H1 (cell line): ENCODE measurements at regions not wholly inside any gene's neighbourhood (a gene's known extent, or its start where the extent isn't known, plus 50 kb on each side); places are given as distances from the start of the nearest gene placed in this dataset.

Experiments
- CTCF ChIA-PET: fragments of 300-600 bp; sonication (Branson Sonifier 250); formaldehyde crosslinking; loops from one replicate; lab custom pipeline; 2021; ENCODE audit not compliant: partially characterized antibody; lab: Charles Lee
- POLR2A ChIA-PET: fragments of 300-600 bp; sonication (Branson Sonifier 250); formaldehyde crosslinking; loops from one replicate; lab custom pipeline; 2021; ENCODE audit warnings: inconsistent platforms; ENCODE audit not compliant: partially characterized antibody; lab: Charles Lee
- DNase-seq, 2 experiments: peaks; one replicate each; pipeline versions ENCODE4 v3.0.0 to v3.0.0-alpha.2; 2010 to 2022; ENCODE audit warnings: low spot score in 2 of 2, low read depth in 1 of 2, mixed read lengths in 1 of 2
- FAIRE-seq: peaks from 2 replicates; lab custom pipeline; 2011; peaks lifted over from hg19 to GRCh38; lab: Jason Lieb, UNC
- H2AFZ ChIP-seq: 2 replicates; pipeline ENCODE4 v1.8.1; 2012; ENCODE audit warnings: low read length, inconsistent platforms
- H2AK5ac ChIP-seq: 2 replicates; pipeline ENCODE4 v1.6.1; 2013; ENCODE audit warnings: low read depth, low read length
- H2BK120ac ChIP-seq: replicated peaks from 2 replicates; pipeline ENCODE3; 2013; ENCODE audit warnings: low read depth, low read length, inconsistent platforms
- H2BK12ac ChIP-seq: 2 replicates; pipeline ENCODE4 v1.6.1; 2013; ENCODE audit warnings: low read depth, low read length
- H2BK15ac ChIP-seq: 2 replicates; pipeline ENCODE4 v1.6.1; 2013; ENCODE audit warnings: low read length
- H2BK20ac ChIP-seq: 2 replicates; pipeline ENCODE4 v1.6.1; 2013; ENCODE audit warnings: low read length
- H2BK5ac ChIP-seq: 2 replicates; pipeline ENCODE4 v1.6.1; 2013; ENCODE audit warnings: low read depth, low read length
- H3K14ac ChIP-seq: 2 replicates; pipeline ENCODE4 v1.6.1; 2013; ENCODE audit warnings: inconsistent platforms; ENCODE audit not compliant: insufficient read length
- H3K18ac ChIP-seq: 2 replicates; pipeline ENCODE4 v1.6.1; 2013; ENCODE audit warnings: low read length; ENCODE audit errors: extremely low read depth
- H3K23ac ChIP-seq: 2 replicates; pipeline ENCODE4 v1.6.1; 2013; ENCODE audit warnings: inconsistent platforms; ENCODE audit not compliant: insufficient read length
- H3K23me2 ChIP-seq: 2 replicates; pipeline ENCODE4 v1.6.1; 2013; ENCODE audit warnings: low read depth, low read length
- H3K27ac ChIP-seq: 2 replicates; pipeline ENCODE4 v1.6.1; 2011; ENCODE audit warnings: low read depth, low read length, inconsistent platforms
- H3K27me3 ChIP-seq, 4 experiments: replicated peaks in 1 of 4; 1 replicate in 1 of 4; 2 replicates in 3 of 4; pipeline versions ENCODE4 v1.6.1 to v1.8.1; 2011 to 2013; ENCODE audit warnings: low read length in 3 of 4, mild to moderate bottlenecking in 3 of 4, inconsistent platforms in 2 of 4, mixed read lengths in 2 of 4, moderate library complexity in 1 of 4; ENCODE audit not compliant: control insufficient read depth in 3 of 4, insufficient read depth in 3 of 4; ENCODE audit errors: extremely low read depth in 1 of 4
- H3K36me3 ChIP-seq, 4 experiments: 2 replicates each; pipeline versions ENCODE4 v1.6.1 to v1.8.1; 2011 to 2013; ENCODE audit warnings: mild to moderate bottlenecking in 4 of 4, low read length in 3 of 4, moderate library complexity in 2 of 4, control low read depth in 1 of 4, inconsistent platforms in 1 of 4; ENCODE audit not compliant: insufficient read depth in 4 of 4, control insufficient read depth in 2 of 4
- H3K4ac ChIP-seq: replicated peaks from 2 replicates; pipeline ENCODE3; 2013; ENCODE audit warnings: low read length, low read depth, mixed read lengths, inconsistent platforms; ENCODE audit not compliant: insufficient read length
- H3K4me1 ChIP-seq, 4 experiments: replicated peaks in 1 of 4; 1 replicate in 1 of 4; 2 replicates in 3 of 4; pipeline versions ENCODE4 v1.6.1 to v1.8.1; 2011 to 2013; ENCODE audit warnings: low read length in 3 of 4, inconsistent platforms in 2 of 4, mixed read lengths in 1 of 4; ENCODE audit not compliant: insufficient read depth in 4 of 4, control insufficient read depth in 3 of 4
- H3K4me2 ChIP-seq, 2 experiments: 2 replicates each; pipeline versions ENCODE4 v1.6.1 to v1.8.1; 2011 to 2013; ENCODE audit warnings: low read depth in 2 of 2, low read length in 2 of 2, control low read depth in 1 of 2, inconsistent platforms in 1 of 2, mild to moderate bottlenecking in 1 of 2; ENCODE audit not compliant: insufficient read depth in 1 of 2
- H3K4me3 ChIP-seq, 4 experiments: fragments of 200-600, 300-600 bp in 1 of 4; sonication (generic), shearing (Covaris generic), sonication (Bioruptor Twin) in 1 of 4; 2 replicates each; pipeline versions ENCODE4 v1.5.1 to v1.8.1; 2011 to 2016; ENCODE audit warnings: low read length in 4 of 4, low read depth in 3 of 4, control low read depth in 2 of 4, inconsistent platforms in 2 of 4, mild to moderate bottlenecking in 2 of 4, mixed read lengths in 1 of 4, moderate library complexity in 1 of 4; ENCODE audit not compliant: insufficient read depth in 2 of 4; ENCODE audit errors: extremely low read depth in 1 of 4
- H3K56ac ChIP-seq: replicated peaks from 2 replicates; pipeline ENCODE3; 2013; ENCODE audit warnings: low read depth, mild to moderate bottlenecking, mixed read lengths, low read length, inconsistent platforms; ENCODE audit not compliant: insufficient read length
- H3K79me1 ChIP-seq: 2 replicates; pipeline ENCODE4 v1.6.1; 2013; ENCODE audit warnings: low read depth, low read length, control low read depth
- H3K79me2 ChIP-seq, 2 experiments: 2 replicates each; pipeline versions ENCODE4 v1.6.1 to v1.8.1; 2012 to 2013; ENCODE audit warnings: low read length in 2 of 2, mild to moderate bottlenecking in 2 of 2, inconsistent platforms in 1 of 2; ENCODE audit not compliant: insufficient read depth in 2 of 2, control insufficient read depth in 1 of 2
- H3K9ac ChIP-seq, 4 experiments: replicated peaks in 1 of 4; 1 replicate in 1 of 4; 2 replicates in 3 of 4; pipeline versions ENCODE4 v1.6.1 to v1.8.1; 2011 to 2013; ENCODE audit warnings: low read depth in 3 of 4, low read length in 3 of 4, control low read depth in 2 of 4, mild to moderate bottlenecking in 2 of 4, moderate library complexity in 2 of 4, inconsistent platforms in 1 of 4; ENCODE audit errors: extremely low read depth in 1 of 4
- H3K9me3 ChIP-seq, 2 experiments: 2 replicates each; pipeline versions ENCODE4 v1.6.1 to v1.8.1; 2012 to 2013; ENCODE audit warnings: mild to moderate bottlenecking in 2 of 2, moderate library complexity in 2 of 2, control low read depth in 1 of 2, inconsistent platforms in 1 of 2, low read depth in 1 of 2, low read length in 1 of 2, mixed read lengths in 1 of 2; ENCODE audit not compliant: insufficient read depth in 2 of 2
- H4K20me1 ChIP-seq, 2 experiments: replicated peaks in 1 of 2; 2 replicates each; pipeline versions ENCODE3 to v1.8.1; 2011 to 2013; ENCODE audit warnings: inconsistent platforms in 2 of 2, low read length in 2 of 2, mild to moderate bottlenecking in 1 of 2; ENCODE audit not compliant: insufficient read depth in 2 of 2, control insufficient read depth in 1 of 2
- H4K5ac ChIP-seq: 2 replicates; pipeline ENCODE4 v1.6.1; 2013; ENCODE audit warnings: low read length, low read depth, mixed read lengths, inconsistent platforms; ENCODE audit not compliant: insufficient read length
- H4K8ac ChIP-seq: 2 replicates; pipeline ENCODE4 v1.8.0; 2013; ENCODE audit warnings: mild to moderate bottlenecking, moderate library complexity, low read length, inconsistent platforms; ENCODE audit not compliant: insufficient read depth; ENCODE audit errors: extremely low read depth
- H4K91ac ChIP-seq: replicated peaks from 2 replicates; pipeline ENCODE3; 2013; ENCODE audit warnings: low read length, mixed read lengths, inconsistent platforms; ENCODE audit not compliant: insufficient read length
- ATF3 ChIP-seq: IDR thresholded peaks from 2 replicates; pipeline ENCODE4 v1.6.1; 2011; ENCODE audit warnings: low read depth, mild to moderate bottlenecking, low read length; ENCODE audit not compliant: insufficient read depth
- BRCA1 ChIP-seq: IDR thresholded peaks from 2 replicates; pipeline ENCODE4 v1.6.1; 2012; ENCODE audit warnings: low read depth, low read length, improper control_type of control experiment
- EP300 ChIP-seq, 2 experiments: IDR thresholded peaks; 1 replicate in 1 of 2; 2 replicates in 1 of 2; pipeline ENCODE4 v1.6.1; 2011 to 2012; ENCODE audit warnings: low read depth in 2 of 2, low read length in 2 of 2, mild to moderate bottlenecking in 2 of 2, borderline replicate concordance in 1 of 2, inconsistent platforms in 1 of 2, moderate library complexity in 1 of 2
- GABPA ChIP-seq: IDR thresholded peaks from 2 replicates; pipeline ENCODE4 v1.6.1; 2011; ENCODE audit warnings: mild to moderate bottlenecking, low read length, moderate library complexity, borderline replicate concordance; ENCODE audit not compliant: insufficient read depth
- HDAC2 ChIP-seq, 2 experiments: fragments of 300-600 bp in 1 of 2; sonication (generic) in 1 of 2; IDR thresholded peaks; 2 replicates each; pipeline ENCODE4 v1.6.1; 2011 to 2012; ENCODE audit warnings: low read depth in 2 of 2, low read length in 2 of 2, mild to moderate bottlenecking in 2 of 2, moderate library complexity in 2 of 2, borderline replicate concordance in 1 of 2, inconsistent platforms in 1 of 2
- HDAC6 ChIP-seq: IDR thresholded peaks from one replicate; pipeline ENCODE4 v1.7.1; 2012; ENCODE audit warnings: low read depth, mild to moderate bottlenecking, inconsistent platforms, low read length, moderate library complexity
- KDM1A ChIP-seq: fragments of 200-600, 300-600 bp; sonication (generic); IDR thresholded peaks from 2 replicates; pipeline ENCODE4 v1.7.1; 2016; ENCODE audit warnings: mild to moderate bottlenecking, low read length, borderline replicate concordance
- KDM5A ChIP-seq: fragments of 200-600 bp; IDR thresholded peaks from 2 replicates; pipeline ENCODE4 v1.7.1; 2012; ENCODE audit warnings: mild to moderate bottlenecking, low read length, inconsistent platforms, mixed read lengths
- NANOG ChIP-seq: IDR thresholded peaks from 2 replicates; pipeline ENCODE4 v1.6.1; 2011; ENCODE audit warnings: low read length, low read depth, mild to moderate bottlenecking, inconsistent platforms; ENCODE audit not compliant: insufficient read depth, poor library complexity, severe bottlenecking
- NRF1 ChIP-seq: IDR thresholded peaks from 2 replicates; pipeline ENCODE4 v1.6.1; 2011; ENCODE audit warnings: mild to moderate bottlenecking, low read depth, low read length, improper control_type of control experiment
- POU5F1 ChIP-seq: IDR thresholded peaks from 2 replicates; pipeline ENCODE4 v1.6.1; 2011; ENCODE audit warnings: low read depth, mild to moderate bottlenecking, low read length, moderate library complexity
- TAF7 ChIP-seq: optimal IDR thresholded peaks from 2 replicates; pipeline ENCODE3; 2011; ENCODE audit warnings: low read depth, mild to moderate bottlenecking, inconsistent platforms, low read length, moderate library complexity, borderline replicate concordance
- YY1 ChIP-seq: IDR thresholded peaks from 2 replicates; pipeline ENCODE4 v1.6.1; 2011; ENCODE audit warnings: low read depth, mild to moderate bottlenecking, low read length
- whole genome bisulfite sequencing, 2 experiments: shearing (Covaris generic) in 1 of 2; methylation state at CpG; one replicate each; pipeline versions ENCODE4 v1.1.6 to v1.1.7; 2013 to 2015; ENCODE audit warnings: low lambda C conversion rate in 2 of 2, mixed read lengths in 2 of 2, inconsistent platforms in 1 of 2, low coverage in 1 of 2, missing lambda C conversion rate in 1 of 2; ENCODE audit not compliant: insufficient replicate concordance in 2 of 2, insufficient coverage in 1 of 2, insufficient read length in 1 of 2; ENCODE audit errors: extremely low coverage in 1 of 2, missing lambda C conversion rate in 1 of 2; 5-methylcytosine and 5-hydroxymethylcytosine counted together

GRCh38 chr5:93289942-93290341, 291.1 kb downstream of the NR2F1-AS1 start:
- Histone ChIP-seq H3K56ac (no peak overlapping the region), H4K91ac (no peak overlapping the region), H3K4me1 (no peaks in the 10 kb centered on the region), H3K4me3 (no peak overlapping the region), H2BK20ac (no peak overlapping the region), H2BK120ac (no peak overlapping the region), H3K27ac (no peak overlapping the region), H3K4ac (no peak overlapping the region), H2BK15ac (no peak overlapping the region), H4K5ac (no peak overlapping the region), H3K27me3 (0 out of 7 replicates have a peak, but pooled peaks cover 0 to 3% (median 0%) of the 10 kb centered on the region in 4 experiments), H2BK12ac (no peak overlapping the region), H3K79me1 (no peaks in the 10 kb centered on the region), H4K20me1 (no peaks in the 10 kb centered on the region), H3K9ac (no peak overlapping the region), H3K79me2 (no peaks in the 10 kb centered on the region), H3K4me2 (no peak overlapping the region), H3K23ac (no peak overlapping the region)
- ChIA-PET POLR2A (no interaction called here), CTCF (interaction anchor here (0.8 kb wide), 1 partner anchor 391 kb away, joined by 3 read pairs; no protein-coding TSS in a partner anchor)
- no peak for FAIRE-seq
- WGBS, 2 experiments = 86% methylated on average over 2 of the region's 2 CpGs; no CpG with 5 or more reads in 1 of the 2 experiments
- TF ChIP-seq TAF7 (no peak), KDM1A (no peak), KDM5A (no peak), NRF1 (no peak), EP300 (IDR thresholded peaks at IDR 0.05; ENCODE audit: borderline replicate concordance in 1 of 2, low read depth in 2 of 2, low read length in 2 of 2) (no peak), GABPA (no peak), HDAC6 (no peak), HDAC2 (IDR thresholded peaks at IDR 0.05; ENCODE audit: borderline replicate concordance in 1 of 2, low read depth in 2 of 2, low read length in 2 of 2) (no peak), YY1 (no peak), POU5F1 (no peak), NANOG (no peak), ATF3 (no peak), BRCA1 (no peak)
- TF ChIP-seq, all 59 proteins: peak for 0
- H2AK5ac ChIP-seq = no peak overlapping the region
- no peak overlapping the region for H4K8ac ChIP-seq
- no peak overlapping the region for H2AFZ ChIP-seq
- H2BK5ac ChIP-seq = no peak overlapping the region
- H3K36me3 ChIP-seq = no peaks in the 10 kb centered on the region
- DNase-seq = no peak
- H3K14ac ChIP-seq = no peak overlapping the region
- H3K9me3 ChIP-seq = no peaks in the 10 kb centered on the region; a peak in 1 of 4 replicates
- no peak overlapping the region for H3K18ac ChIP-seq
- no peaks in the 10 kb centered on the region for H3K23me2 ChIP-seq
